ENCODE measurements at regions not wholly inside any gene's neighbourhood (a gene's known extent, or its start where the extent isn't known, plus 50 kb on each side); places are given as distances from the start of the nearest gene placed in this dataset.

- no peak overlapping the region for H3K4me3 ChIP-seq (ENCODE audit: low read length)
- no peak overlapping the region for H3K27ac ChIP-seq (ENCODE audit: low read length)
- no peaks in the 10 kb centered on the region for H3K9me3 ChIP-seq (ENCODE audit: insufficient read depth, low read depth, low read length)
- H3K4me1 ChIP-seq (ENCODE audit: insufficient read depth, low read length) = no peaks in the 10 kb centered on the region
- no peaks in the 10 kb centered on the region for H3K36me3 ChIP-seq (ENCODE audit: insufficient read depth, low read depth, low read length)
- H3K27me3 ChIP-seq (ENCODE audit: insufficient read depth, low read length) = no peaks in the 10 kb centered on the region
- H3K9ac ChIP-seq (ENCODE audit: low read depth, low read length) = no peak overlapping the region
Measured at GRCh38 chr14:98162856-98163805, 1108.9 kb downstream of the BCL11B start.

GRCh38 chr14:98163873-98164272 lies 1108.1 kb downstream of the BCL11B start:
- Histone ChIP-seq H3K9ac (ENCODE audit: low read depth, low read length) (no peak overlapping the region), H3K36me3 (ENCODE audit: insufficient read depth, low read depth, low read length) (no peaks in the 10 kb centered on the region), H3K27me3 (ENCODE audit: insufficient read depth, low read length) (no peaks in the 10 kb centered on the region), H3K4me1 (ENCODE audit: insufficient read depth, low read length) (no peaks in the 10 kb centered on the region), H3K9me3 (ENCODE audit: insufficient read depth, low read depth, low read length) (no peaks in the 10 kb centered on the region), H3K4me3 (ENCODE audit: low read length) (no peak overlapping the region), H3K27ac (ENCODE audit: low read length) (no peak overlapping the region)

- H3K4me3 ChIP-seq (ENCODE audit: low read length) = no peak overlapping the region
- H3K27ac ChIP-seq (ENCODE audit: low read length) = no peak overlapping the region
- H3K9ac ChIP-seq (ENCODE audit: low read depth, low read length) = no peak overlapping the region
- H3K27me3 ChIP-seq (ENCODE audit: insufficient read depth, low read length) = no peaks in the 10 kb centered on the region
- H3K36me3 ChIP-seq (ENCODE audit: insufficient read depth, low read depth, low read length) = no peaks in the 10 kb centered on the region
- no peaks in the 10 kb centered on the region for H3K4me1 ChIP-seq (ENCODE audit: insufficient read depth, low read length)
- H3K9me3 ChIP-seq (ENCODE audit: insufficient read depth, low read depth, low read length) = no peaks in the 10 kb centered on the region
Measured at GRCh38 chr14:98165976-98166375, 1106.0 kb downstream of the BCL11B start.

GRCh38 chr14:98167275-98167674 lies 1104.7 kb downstream of the BCL11B start:
- Histone ChIP-seq H3K36me3 (ENCODE audit: insufficient read depth, low read depth, low read length) (no peaks in the 10 kb centered on the region), H3K27ac (ENCODE audit: low read length) (no peak overlapping the region), H3K9me3 (ENCODE audit: insufficient read depth, low read depth, low read length) (no peaks in the 10 kb centered on the region), H3K4me1 (ENCODE audit: insufficient read depth, low read length) (no peaks in the 10 kb centered on the region), H3K4me3 (ENCODE audit: low read length) (no peak overlapping the region), H3K27me3 (ENCODE audit: insufficient read depth, low read length) (no peaks in the 10 kb centered on the region), H3K9ac (ENCODE audit: low read depth, low read length) (no peak overlapping the region)

- H3K9me3 ChIP-seq (ENCODE audit: insufficient read depth, low read depth, low read length) = no peaks in the 10 kb centered on the region
- no peak overlapping the region for H3K9ac ChIP-seq (ENCODE audit: low read depth, low read length)
- H3K36me3 ChIP-seq (ENCODE audit: insufficient read depth, low read depth, low read length) = no peaks in the 10 kb centered on the region
- H3K27me3 ChIP-seq (ENCODE audit: insufficient read depth, low read length) = no peaks in the 10 kb centered on the region
- no peaks in the 10 kb centered on the region for H3K4me1 ChIP-seq (ENCODE audit: insufficient read depth, low read length)
- no peak overlapping the region for H3K4me3 ChIP-seq (ENCODE audit: low read length)
- no peak overlapping the region for H3K27ac ChIP-seq (ENCODE audit: low read length)
Measured at GRCh38 chr14:98167705-98168104, 1104.3 kb downstream of the BCL11B start.

GRCh38 chr14:98168211-98168985 lies 1103.6 kb downstream of the BCL11B start:
- no peak overlapping the region for H3K27ac ChIP-seq (ENCODE audit: low read length)
- no peaks in the 10 kb centered on the region for H3K27me3 ChIP-seq (ENCODE audit: insufficient read depth, low read length)
- H3K4me1 ChIP-seq (ENCODE audit: insufficient read depth, low read length) = peaks cover 4% of the 10 kb centered on the region; the same call in 1 of the 2 replicates
- H3K36me3 ChIP-seq (ENCODE audit: insufficient read depth, low read depth, low read length) = no peaks in the 10 kb centered on the region
- H3K9me3 ChIP-seq (ENCODE audit: insufficient read depth, low read depth, low read length) = no peaks in the 10 kb centered on the region
- H3K9ac ChIP-seq (ENCODE audit: low read depth, low read length) = no peak overlapping the region
- H3K4me3 ChIP-seq (ENCODE audit: low read length) = no peak overlapping the region

- no peaks in the 10 kb centered on the region for H3K27me3 ChIP-seq (ENCODE audit: insufficient read depth, low read length)
- no peak overlapping the region for H3K4me3 ChIP-seq (ENCODE audit: low read length)
- peaks cover 4% of the 10 kb centered on the region; the same call in 1 of the 2 replicates for H3K4me1 ChIP-seq (ENCODE audit: insufficient read depth, low read length)
- H3K36me3 ChIP-seq (ENCODE audit: insufficient read depth, low read depth, low read length) = no peaks in the 10 kb centered on the region
- H3K27ac ChIP-seq (ENCODE audit: low read length) = no peak overlapping the region
- H3K9ac ChIP-seq (ENCODE audit: low read depth, low read length) = no peak overlapping the region
- no peaks in the 10 kb centered on the region for H3K9me3 ChIP-seq (ENCODE audit: insufficient read depth, low read depth, low read length)
Measured at GRCh38 chr14:98169170-98169587, 1102.8 kb downstream of the BCL11B start.

GRCh38 chr14:98170575-98170974 lies 1101.4 kb downstream of the BCL11B start:
- H3K9me3 ChIP-seq (ENCODE audit: insufficient read depth, low read depth, low read length) = no peaks in the 10 kb centered on the region
- H3K9ac ChIP-seq (ENCODE audit: low read depth, low read length) = no peak overlapping the region
- H3K36me3 ChIP-seq (ENCODE audit: insufficient read depth, low read depth, low read length) = no peaks in the 10 kb centered on the region
- H3K4me3 ChIP-seq (ENCODE audit: low read length) = no peak overlapping the region
- H3K27ac ChIP-seq (ENCODE audit: low read length) = no peak overlapping the region
- H3K4me1 ChIP-seq (ENCODE audit: insufficient read depth, low read length) = peaks cover 4% of the 10 kb centered on the region; the same call in 1 of the 2 replicates
- H3K27me3 ChIP-seq (ENCODE audit: insufficient read depth, low read length) = no peaks in the 10 kb centered on the region

- no peaks in the 10 kb centered on the region for H3K27me3 ChIP-seq (ENCODE audit: insufficient read depth, low read length)
- no peak overlapping the region for H3K27ac ChIP-seq (ENCODE audit: low read length)
- H3K36me3 ChIP-seq (ENCODE audit: insufficient read depth, low read depth, low read length) = no peaks in the 10 kb centered on the region
- H3K9me3 ChIP-seq (ENCODE audit: insufficient read depth, low read depth, low read length) = no peaks in the 10 kb centered on the region
- H3K9ac ChIP-seq (ENCODE audit: low read depth, low read length) = no peak overlapping the region
- H3K4me1 ChIP-seq (ENCODE audit: insufficient read depth, low read length) = peaks cover 4% of the 10 kb centered on the region; the same call in 1 of the 2 replicates
- no peak overlapping the region for H3K4me3 ChIP-seq (ENCODE audit: low read length)
Measured at GRCh38 chr14:98171654-98172053, 1100.3 kb downstream of the BCL11B start.

- Histone ChIP-seq H3K9ac (ENCODE audit: low read depth, low read length) (no peak overlapping the region), H3K4me1 (ENCODE audit: insufficient read depth, low read length) (peaks cover 4% of the 10 kb centered on the region; the same call in 1 of the 2 replicates), H3K36me3 (ENCODE audit: insufficient read depth, low read depth, low read length) (no peaks in the 10 kb centered on the region), H3K27ac (ENCODE audit: low read length) (no peak overlapping the region), H3K4me3 (ENCODE audit: low read length) (no peak overlapping the region), H3K9me3 (ENCODE audit: insufficient read depth, low read depth, low read length) (no peaks in the 10 kb centered on the region), H3K27me3 (ENCODE audit: insufficient read depth, low read length) (no peaks in the 10 kb centered on the region)
Measured at GRCh38 chr14:98172243-98172778, 1099.7 kb downstream of the BCL11B start.

GRCh38 chr14:98173305-98173704 lies 1098.7 kb downstream of the BCL11B start:
- no peak overlapping the region for H3K27ac ChIP-seq (ENCODE audit: low read length)
- no peaks in the 10 kb centered on the region for H3K36me3 ChIP-seq (ENCODE audit: insufficient read depth, low read depth, low read length)
- no peak overlapping the region for H3K4me3 ChIP-seq (ENCODE audit: low read length)
- peaks cover 4% of the 10 kb centered on the region; the same call in 1 of the 2 replicates for H3K4me1 ChIP-seq (ENCODE audit: insufficient read depth, low read length)
- H3K27me3 ChIP-seq (ENCODE audit: insufficient read depth, low read length) = no peaks in the 10 kb centered on the region
- no peaks in the 10 kb centered on the region for H3K9me3 ChIP-seq (ENCODE audit: insufficient read depth, low read depth, low read length)
- no peak overlapping the region for H3K9ac ChIP-seq (ENCODE audit: low read depth, low read length)
